Neuronal stem cell (in vitro differentiated cells): ENCODE measurements at regions not wholly inside any gene's neighbourhood (a gene's known extent, or its start where the extent isn't known, plus 50 kb on each side); places are given as distances from the start of the nearest gene placed in this dataset.

Experiments used
- DNase-seq: peaks from one replicate; pipeline ENCODE4 v3.0.0-alpha.2; 2013; ENCODE audit warnings: low spot score
- H2AFZ ChIP-seq: one replicate; pipeline ENCODE4 v1.6.1; 2013; ENCODE audit warnings: mild to moderate bottlenecking, low read length, inconsistent platforms
- H2AK5ac ChIP-seq: 2 replicates; pipeline ENCODE4 v1.6.1; 2013; ENCODE audit warnings: low read depth, mild to moderate bottlenecking, inconsistent platforms, low read length, moderate library complexity, mixed read lengths
- H2BK120ac ChIP-seq: 2 replicates; pipeline ENCODE4 v1.6.1; 2013; ENCODE audit warnings: low read depth, mild to moderate bottlenecking, inconsistent platforms, low read length, moderate library complexity, mixed read lengths
- H2BK12ac ChIP-seq: one replicate; pipeline ENCODE4 v1.6.1; 2013; ENCODE audit warnings: low read length, inconsistent platforms
- H2BK15ac ChIP-seq: 2 replicates; pipeline ENCODE4 v1.6.1; 2013; ENCODE audit warnings: mild to moderate bottlenecking, low read length, inconsistent platforms, mixed read lengths
- H2BK5ac ChIP-seq: one replicate; pipeline ENCODE4 v1.6.1; 2013; ENCODE audit warnings: inconsistent platforms, mild to moderate bottlenecking, low read length, moderate library complexity
- H3K14ac ChIP-seq: one replicate; pipeline ENCODE4 v1.6.1; 2013; ENCODE audit warnings: low read length, inconsistent platforms
- H3K18ac ChIP-seq: 2 replicates; pipeline ENCODE4 v1.6.1; 2013; ENCODE audit warnings: low read length, inconsistent platforms
- H3K23ac ChIP-seq: 2 replicates; pipeline ENCODE4 v1.6.1; 2013; ENCODE audit warnings: low read depth, mild to moderate bottlenecking, mixed read lengths, low read length, inconsistent platforms; ENCODE audit not compliant: poor library complexity
- H3K27ac ChIP-seq: replicated peaks from 3 replicates; pipeline ENCODE4 v1.5.1; 2013; ENCODE audit warnings: low read length, inconsistent platforms
- H3K27me3 ChIP-seq, 3 experiments: 2 replicates each; pipeline ENCODE4 v1.6.1; 2013; ENCODE audit warnings: low read length in 3 of 3, mild to moderate bottlenecking in 2 of 3, inconsistent platforms in 1 of 3, low read depth in 1 of 3, mixed read lengths in 1 of 3, moderate library complexity in 1 of 3; ENCODE audit not compliant: control insufficient read depth in 3 of 3, insufficient read depth in 3 of 3
- H3K36me3 ChIP-seq, 2 donors: replicated peaks in 1 of 2; 2 replicates each; pipeline ENCODE4 v1.6.1; 2013; ENCODE audit warnings: low read length in 2 of 2; ENCODE audit not compliant: control insufficient read depth in 2 of 2, insufficient read depth in 2 of 2
- H3K4ac ChIP-seq: 2 replicates; pipeline ENCODE4 v1.6.1; 2013; ENCODE audit warnings: inconsistent platforms, mild to moderate bottlenecking, low read length, moderate library complexity
- H3K4me1 ChIP-seq, 2 donors: 1 replicate in 1 of 2; 2 replicates in 1 of 2; pipeline ENCODE4 v1.6.1; 2013; ENCODE audit warnings: low read length in 2 of 2, low read depth in 1 of 2; ENCODE audit not compliant: control insufficient read depth in 2 of 2, insufficient read depth in 1 of 2
- H3K4me2 ChIP-seq: one replicate; pipeline ENCODE4 v1.6.1; 2013; ENCODE audit warnings: mild to moderate bottlenecking, low read length, inconsistent platforms; ENCODE audit not compliant: insufficient read depth, poor library complexity, severe bottlenecking
- H3K4me3 ChIP-seq, 2 donors: 2 replicates each; pipeline ENCODE4 v1.5.1; 2013; ENCODE audit warnings: low read length in 2 of 2, mild to moderate bottlenecking in 2 of 2, inconsistent platforms in 1 of 2, moderate library complexity in 1 of 2
- H3K79me1 ChIP-seq: one replicate; pipeline ENCODE4 v1.6.1; 2013; ENCODE audit warnings: low read depth, mild to moderate bottlenecking, inconsistent platforms, low read length, moderate library complexity
- H3K9ac ChIP-seq: one replicate; pipeline ENCODE4 v1.6.1; 2013; ENCODE audit warnings: mild to moderate bottlenecking, low read depth, low read length, inconsistent platforms; ENCODE audit not compliant: poor library complexity
- H3K9me3 ChIP-seq, 2 donors: replicated peaks in 1 of 2; 2 replicates each; pipeline versions ENCODE3 to v1.6.1; 2013; ENCODE audit warnings: low read length in 2 of 2, mild to moderate bottlenecking in 2 of 2, inconsistent platforms in 1 of 2, low read depth in 1 of 2, mixed read lengths in 1 of 2, moderate library complexity in 1 of 2; ENCODE audit not compliant: control insufficient read depth in 2 of 2, insufficient read depth in 1 of 2
- H4K8ac ChIP-seq: one replicate; pipeline ENCODE4 v1.6.1; 2013; ENCODE audit warnings: low read depth, mild to moderate bottlenecking, inconsistent platforms, low read length, moderate library complexity
- H4K91ac ChIP-seq: one replicate; pipeline ENCODE4 v1.6.1; 2013; ENCODE audit warnings: low read length, low read depth, mild to moderate bottlenecking, inconsistent platforms; ENCODE audit not compliant: poor library complexity
- WGBS, 2 donors: extraction: QIAGEN DNeasy Blood & Tissue Kit; methylation state at CpG; one replicate each; pipeline ENCODE4 v1.1.7; 2013; ENCODE audit warnings: missing lambda C conversion rate in 2 of 2, mixed read lengths in 1 of 2; ENCODE audit not compliant: insufficient read length in 2 of 2, insufficient replicate concordance in 1 of 2; ENCODE audit errors: extremely low coverage in 2 of 2; 5-methylcytosine and 5-hydroxymethylcytosine counted together

DNA sequence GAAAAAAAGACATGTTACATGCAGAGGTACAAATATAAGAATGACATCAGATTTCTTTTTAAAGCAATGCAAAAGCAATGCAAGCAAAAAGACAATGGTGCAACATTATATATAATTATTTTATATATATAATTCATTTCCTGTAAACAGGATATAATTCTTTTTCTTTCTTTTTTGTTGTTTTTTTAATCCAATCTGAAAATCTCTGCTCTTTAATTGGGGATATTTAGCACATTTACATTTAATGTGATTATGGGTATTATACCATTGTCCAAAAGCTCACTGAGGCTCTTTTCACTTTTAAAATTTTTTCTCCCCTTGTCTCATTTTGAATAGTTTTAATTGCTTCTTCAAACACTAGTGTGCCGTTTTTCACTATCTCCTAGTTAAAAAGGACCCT is 148.9 kb downstream of the FGF18 start:
- WGBS, 2 donors: no CpG with 5 or more reads among the region's 1 CpG
- H2BK15ac ChIP-seq: no peak overlapping the region

DNA sequence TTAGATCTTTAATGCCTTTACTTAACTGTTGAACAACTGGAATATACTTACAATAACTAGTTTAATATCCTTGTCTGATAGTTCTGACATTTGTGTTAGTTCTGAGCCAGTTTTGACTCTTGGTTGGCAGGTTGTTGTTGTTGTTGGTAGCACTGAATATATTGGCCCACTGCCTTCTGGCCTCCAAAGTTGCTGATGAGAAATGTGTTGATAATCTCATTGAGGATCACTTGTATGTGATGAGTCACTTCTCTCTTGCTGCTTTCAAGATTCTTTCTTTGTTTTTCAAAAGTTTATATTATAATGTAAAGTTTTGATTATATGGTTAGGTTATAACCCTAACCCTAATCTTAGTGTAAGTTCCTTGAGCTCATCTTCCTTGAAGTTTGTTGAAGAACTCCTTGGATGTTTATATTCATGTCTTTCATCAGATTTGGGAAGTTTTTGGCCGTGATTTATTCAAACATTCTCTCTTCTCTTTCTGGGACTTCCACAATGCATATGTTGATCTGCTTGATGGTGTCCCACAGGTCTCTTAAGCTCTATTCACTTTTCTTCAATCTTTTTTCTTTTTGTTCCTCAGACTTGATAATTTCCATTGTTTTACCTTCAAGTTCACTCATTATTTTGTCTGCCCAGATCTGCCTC is 149.7 kb downstream of the FGF18 start:
- Histone ChIP-seq H3K36me3 (no peaks in the 10 kb centered on the region), H3K23ac (no peak overlapping the region), H2BK15ac (no peak overlapping the region), H3K4me1 (peaks cover 0 to 2% of the 10 kb centered on the region in 2 donors), H2BK120ac (no peak overlapping the region), H3K9ac (no peak overlapping the region), H4K91ac (no peak overlapping the region), H3K27me3 (no peaks in the 10 kb centered on the region), H3K27ac (no peak overlapping the region), H3K18ac (no peak overlapping the region), H3K9me3 (peaks cover 3 to 13% of the 10 kb centered on the region in 2 donors), H2AK5ac (no peak overlapping the region), H4K8ac (no peak overlapping the region), H2BK5ac (no peak overlapping the region), H3K14ac (no peak overlapping the region), H2AFZ (no peak overlapping the region), H3K4me2 (no peak overlapping the region), H3K79me1 (no peaks in the 10 kb centered on the region), H3K4ac (no peak overlapping the region), H3K4me3 (no peak overlapping the region), H2BK12ac (no peak overlapping the region)
- no peak for DNase-seq
- no CpG with 5 or more reads among the region's 1 CpG for WGBS, 2 donors

More for the DNA sequence above, 148.9 kb downstream of the FGF18 start:
- no peak overlapping the region for H3K4me2 ChIP-seq
- peaks cover 3 to 13% of the 10 kb centered on the region in 2 donors for H3K9me3 ChIP-seq
- H3K27ac ChIP-seq: no peak overlapping the region
- peaks cover 0 to 2% of the 10 kb centered on the region in 2 donors for H3K4me1 ChIP-seq
- no peak overlapping the region for H2AK5ac ChIP-seq
- no peak overlapping the region for H2BK120ac ChIP-seq
- no peak overlapping the region for H2BK5ac ChIP-seq
- H3K36me3 ChIP-seq: no peaks in the 10 kb centered on the region
- no peak overlapping the region for H4K8ac ChIP-seq
- H3K4me3 ChIP-seq: no peak overlapping the region
- DNase-seq: no peak
- no peak overlapping the region for H3K4ac ChIP-seq
- H3K79me1 ChIP-seq: no peaks in the 10 kb centered on the region
- H3K23ac ChIP-seq: no peak overlapping the region
- no peak overlapping the region for H2BK12ac ChIP-seq
- no peak overlapping the region for H2AFZ ChIP-seq
- H3K27me3 ChIP-seq: no peaks in the 10 kb centered on the region
- no peak overlapping the region for H3K9ac ChIP-seq
- no peak overlapping the region for H3K18ac ChIP-seq
- H4K91ac ChIP-seq: no peak overlapping the region
- H3K14ac ChIP-seq: no peak overlapping the region

DNA sequence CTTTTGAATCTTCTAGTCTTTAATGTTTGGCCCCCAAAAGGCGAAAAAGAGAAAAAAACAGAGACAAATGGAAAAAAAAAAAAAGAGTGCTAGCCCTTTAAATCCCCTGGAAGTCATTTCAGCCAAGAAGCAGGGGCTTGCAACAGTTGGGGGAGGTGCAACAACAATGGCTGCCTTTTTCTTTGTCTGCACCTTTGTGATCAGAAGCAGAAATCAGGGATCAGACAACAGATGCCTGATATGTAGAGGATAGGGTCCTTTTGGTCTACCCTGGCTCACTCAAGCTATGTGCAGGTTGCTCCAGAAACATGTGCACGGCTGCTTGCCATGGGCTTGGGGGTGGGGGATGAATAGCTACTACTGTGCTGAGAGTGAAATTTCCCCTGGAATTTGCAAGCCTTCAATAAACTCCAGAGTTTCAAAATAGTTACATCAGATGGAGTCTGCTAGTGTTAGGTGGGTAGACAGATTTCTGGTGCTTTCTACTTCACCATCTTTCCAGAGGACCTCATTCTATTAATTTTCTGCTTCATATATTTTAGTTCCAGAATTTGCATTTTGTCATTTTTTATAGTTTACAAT is 150.9 kb downstream of the FGF18 start:
- Histone ChIP-seq H3K27ac (no peak overlapping the region), H2AFZ (peak overlapping the region; percentile 80), H3K9me3 (peaks cover 3 to 13% of the 10 kb centered on the region in 2 donors), H3K36me3 (no peaks in the 10 kb centered on the region), H3K9ac (no peak overlapping the region), H2BK15ac (no peak overlapping the region), H3K4me1 (peaks cover 0 to 2% of the 10 kb centered on the region in 2 donors), H4K91ac (no peak overlapping the region), H3K4me3 (no peak overlapping the region), H3K27me3 (no peaks in the 10 kb centered on the region), H3K14ac (no peak overlapping the region), H2BK5ac (no peak overlapping the region), H2BK12ac (no peak overlapping the region), H2BK120ac (no peak overlapping the region), H4K8ac (no peak overlapping the region), H3K4ac (no peak overlapping the region), H3K4me2 (no peak overlapping the region), H3K18ac (no peak overlapping the region), H3K79me1 (no peaks in the 10 kb centered on the region), H2AK5ac (no peak overlapping the region), H3K23ac (no peak overlapping the region)
- DNase-seq: no peak
- WGBS, 2 donors: no CpG with 5 or more reads among the region's 2 CpGs

DNA sequence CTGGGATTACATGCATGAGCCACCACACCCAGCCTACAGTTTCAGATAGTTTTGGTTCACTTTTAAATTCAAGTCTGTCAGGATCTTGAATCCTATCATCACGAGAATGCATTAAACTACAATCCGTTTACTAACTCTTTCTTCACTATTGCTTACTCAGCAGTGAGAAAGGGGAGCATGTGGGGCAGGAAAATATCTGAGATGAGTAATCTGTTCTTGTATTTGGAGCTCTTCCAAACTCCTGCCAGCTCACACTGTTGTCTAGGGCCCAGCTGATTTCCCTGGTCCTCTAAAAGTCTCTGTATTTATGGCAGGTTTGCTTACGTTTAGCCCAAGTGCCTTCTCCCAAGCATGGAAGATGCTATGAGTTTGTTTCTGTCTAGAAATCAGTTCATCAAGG is 152.2 kb downstream of the FGF18 start:
- DNase-seq: no peak
- no peak overlapping the region for H3K18ac ChIP-seq
- H3K9me3 ChIP-seq: peaks cover 3 to 13% of the 10 kb centered on the region in 2 donors
- no peak overlapping the region for H3K4me2 ChIP-seq
- no peak overlapping the region for H2AK5ac ChIP-seq
- H2BK5ac ChIP-seq: no peak overlapping the region
- H3K14ac ChIP-seq: no peak overlapping the region
- no peak overlapping the region for H2AFZ ChIP-seq
- H4K8ac ChIP-seq: no peak overlapping the region
- no peak overlapping the region for H3K23ac ChIP-seq
- H3K79me1 ChIP-seq: no peaks in the 10 kb centered on the region
- H3K9ac ChIP-seq: no peak overlapping the region
- no peaks in the 10 kb centered on the region for H3K36me3 ChIP-seq
- H4K91ac ChIP-seq: no peak overlapping the region
- H2BK120ac ChIP-seq: no peak overlapping the region
- no peak overlapping the region for H2BK15ac ChIP-seq
- H3K27ac ChIP-seq: no peak overlapping the region
- H3K4ac ChIP-seq: no peak overlapping the region
- H2BK12ac ChIP-seq: no peak overlapping the region
- H3K27me3 ChIP-seq: no peaks in the 10 kb centered on the region
- peaks cover 0 to 2% of the 10 kb centered on the region in 2 donors for H3K4me1 ChIP-seq
- H3K4me3 ChIP-seq: no peak overlapping the region
- WGBS, 2 donors: no CpG with 5 or more reads among the region's 3 CpGs
